Forelimb muscle (tissue), 1 donor: ENCODE measurements at regions not wholly inside any gene's neighbourhood (a gene's known extent, or its start where the extent isn't known, plus 50 kb on each side); places are given as distances from the start of the nearest gene placed in this dataset.

Experiments
- DNase-seq: peaks from one replicate; pipeline ENCODE4 v3.0.0-alpha.2; 2013; ENCODE audit warnings: low read depth

- DNase-seq: no peak
Observed at GRCh38 chr10:81759111-81759510, 115.9 kb upstream of the NRG3 start.

- no peak for DNase-seq
Observed at GRCh38 chr10:81784111-81784597, 90.8 kb upstream of the NRG3 start.

- no peak for DNase-seq
Observed at GRCh38 chr10:81792729-81793128, 82.3 kb upstream of the NRG3 start.

- no peak for DNase-seq
Observed at GRCh38 chr10:81806842-81807241, 68.2 kb upstream of the NRG3 start.

- DNase-seq: no peak
Observed at GRCh38 chr10:81814842-81815241, 60.2 kb upstream of the NRG3 start.

- DNase-seq: no peak
Observed at GRCh38 chr10:81817596-81818170, 57.3 kb upstream of the NRG3 start.

- DNase-seq: no peak
Observed at GRCh38 chr10:81820418-81820817, 54.6 kb upstream of the NRG3 start.
